CD4-positive, CD25-positive, alpha-beta regulatory T cell (primary cell): ENCODE measurements at regions not wholly inside any gene's neighbourhood (a gene's known extent, or its start where the extent isn't known, plus 50 kb on each side); places are given as distances from the start of the nearest gene placed in this dataset.
"Not testable (repeated sequence)": the region's sequence is repeated elsewhere in the genome, so short reads cannot be mapped to it uniquely, and the experiment has no call there.

ENCODE experiments used
- ATAC-seq, 2 donors: fragments of 150-1000 bp; cut with Tn5 transposase; one replicate each; pipeline ENCODE4 v1.10.0; 2021; ENCODE audit warnings: low read depth in 2 of 2, moderate number of reproducible peaks in 2 of 2, moderate library complexity in 1 of 2
- DNase-seq, 3 donors: peaks; one replicate each; pipeline versions ENCODE4 v3.0.0 to v3.0.0-alpha.2; 2012 to 2022; ENCODE audit warnings: mixed read lengths in 1 of 3
- H3K27ac ChIP-seq: one replicate; pipeline ENCODE4 v1.7.0; 2013; ENCODE audit warnings: mild to moderate bottlenecking, low read length; ENCODE audit not compliant: insufficient read depth, poor library complexity, severe bottlenecking
- H3K27me3 ChIP-seq: one replicate; pipeline ENCODE4 v1.7.0; 2013; ENCODE audit warnings: low read length; ENCODE audit not compliant: control insufficient read depth, insufficient read depth
- H3K36me3 ChIP-seq: one replicate; pipeline ENCODE4 v1.7.0; 2013; ENCODE audit warnings: mild to moderate bottlenecking, low read length, moderate library complexity; ENCODE audit not compliant: control insufficient read depth, insufficient read depth
- H3K4me1 ChIP-seq: 2 replicates; pipeline ENCODE4 v1.7.0; 2013; ENCODE audit warnings: mild to moderate bottlenecking, low read length; ENCODE audit not compliant: insufficient read depth, control insufficient read depth, poor library complexity, severe bottlenecking
- H3K4me3 ChIP-seq: one replicate; pipeline ENCODE4 v1.7.0; 2013; ENCODE audit warnings: low read depth, mild to moderate bottlenecking, low read length, moderate library complexity
- H3K9me3 ChIP-seq, 2 experiments: 1 replicate in 1 of 2; 2 replicates in 1 of 2; pipeline ENCODE4 v1.7.0; 2013; ENCODE audit warnings: low read length in 2 of 2, mild to moderate bottlenecking in 1 of 2, moderate library complexity in 1 of 2; ENCODE audit not compliant: control insufficient read depth in 2 of 2
- H3K27ac Mint-ChIP-seq, 3 donors: one replicate each; pipeline ENCODE4 v1.8.0; 2020 to 2022; ENCODE audit warnings: mild to moderate bottlenecking in 3 of 3, mixed read lengths in 3 of 3, moderate library complexity in 2 of 3
- H3K27me3 Mint-ChIP-seq: one replicate; pipeline ENCODE4 v1.8.0; 2022; ENCODE audit warnings: mild to moderate bottlenecking, mixed read lengths
- H3K36me3 Mint-ChIP-seq: one replicate; pipeline ENCODE4 v1.8.0; 2020; ENCODE audit warnings: mixed read lengths
- H3K4me1 Mint-ChIP-seq, 4 donors: one replicate each; pipeline ENCODE4 v1.8.0; 2020 to 2022; ENCODE audit warnings: mixed read lengths in 4 of 4, mild to moderate bottlenecking in 1 of 4
- H3K4me3 Mint-ChIP-seq, 4 donors: one replicate each; pipeline ENCODE4 v1.8.0; 2020 to 2022; ENCODE audit warnings: mild to moderate bottlenecking in 4 of 4, mixed read lengths in 4 of 4, moderate library complexity in 3 of 4
- H3K9me3 Mint-ChIP-seq, 7 donors: one replicate each; pipeline ENCODE4 v1.8.0; 2020 to 2022; ENCODE audit warnings: mixed read lengths in 7 of 7, mild to moderate bottlenecking in 3 of 7, moderate library complexity in 2 of 7

DNA sequence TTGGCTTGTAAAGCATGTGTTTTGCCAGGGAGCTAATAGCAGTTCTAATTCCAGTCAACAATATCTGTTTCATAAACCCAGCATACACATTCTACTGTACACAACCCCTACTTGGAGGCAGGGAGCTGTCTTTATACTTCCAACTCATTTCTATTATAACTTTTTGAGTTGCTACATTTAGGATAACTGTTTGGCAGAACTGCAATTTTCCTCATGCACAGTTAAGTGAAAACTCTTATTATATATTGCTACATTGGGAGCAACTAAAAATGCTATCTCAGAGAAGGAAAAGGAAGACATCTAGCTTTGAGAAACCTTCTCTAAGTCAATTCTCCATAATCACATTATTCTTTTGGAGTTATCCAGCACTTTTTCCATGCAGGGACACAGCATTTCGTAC is 480.2 kb downstream of the RPS29 start:
- no peaks in the 10 kb centered on the region for H3K36me3 Mint-ChIP-seq
- no peaks in the 10 kb centered on the region for H3K4me1 Mint-ChIP-seq
- DNase-seq (no peak), ATAC-seq (no peak)
- Histone ChIP-seq H3K27ac (no peak overlapping the region), H3K27me3 (no peaks in the 10 kb centered on the region), H3K9me3 (no peaks in the 10 kb centered on the region), H3K4me1 (no peaks in the 10 kb centered on the region), H3K4me3 (no peak overlapping the region), H3K36me3 (no peaks in the 10 kb centered on the region)
- no peak overlapping the region for H3K4me3 Mint-ChIP-seq
- H3K27ac Mint-ChIP-seq = no peak overlapping the region
- H3K27me3 Mint-ChIP-seq = no peaks in the 10 kb centered on the region
- peaks cover 0 to 5% (median 0%) of the 10 kb centered on the region in 7 donors for H3K9me3 Mint-ChIP-seq

DNA sequence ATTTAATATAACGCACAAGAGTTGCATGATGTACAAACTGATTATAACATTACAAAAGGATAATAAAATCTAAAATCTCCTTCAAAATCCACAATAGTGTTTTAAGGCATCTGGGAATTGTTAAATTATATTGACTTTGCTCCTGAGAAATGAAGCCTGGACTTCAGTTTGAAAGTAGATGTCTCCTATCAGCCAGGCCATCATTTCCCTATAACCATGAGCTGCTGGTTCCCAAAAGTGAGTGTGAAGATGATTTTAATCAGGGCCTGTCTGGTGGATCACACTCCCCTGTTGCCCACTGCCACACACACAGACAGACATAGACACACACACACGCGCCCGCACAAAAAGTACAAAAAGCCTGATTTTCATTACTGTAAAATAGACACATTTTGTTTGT is 480.7 kb downstream of the RPS29 start:
- Mint-ChIP-seq H3K4me1 (no peaks in the 10 kb centered on the region), H3K27me3 (no peaks in the 10 kb centered on the region), H3K36me3 (no peaks in the 10 kb centered on the region), H3K9me3 (peaks cover 0 to 5% (median 0%) of the 10 kb centered on the region in 7 donors), H3K4me3 (no peak overlapping the region), H3K27ac (no peak overlapping the region)
- H3K9me3 ChIP-seq = no peaks in the 10 kb centered on the region
- no peak for DNase-seq
- H3K4me3 ChIP-seq = no peak overlapping the region
- no peaks in the 10 kb centered on the region for H3K36me3 ChIP-seq
- no peaks in the 10 kb centered on the region for H3K4me1 ChIP-seq
- no peak overlapping the region for H3K27ac ChIP-seq
- no peak for ATAC-seq
- H3K27me3 ChIP-seq = no peaks in the 10 kb centered on the region

DNA sequence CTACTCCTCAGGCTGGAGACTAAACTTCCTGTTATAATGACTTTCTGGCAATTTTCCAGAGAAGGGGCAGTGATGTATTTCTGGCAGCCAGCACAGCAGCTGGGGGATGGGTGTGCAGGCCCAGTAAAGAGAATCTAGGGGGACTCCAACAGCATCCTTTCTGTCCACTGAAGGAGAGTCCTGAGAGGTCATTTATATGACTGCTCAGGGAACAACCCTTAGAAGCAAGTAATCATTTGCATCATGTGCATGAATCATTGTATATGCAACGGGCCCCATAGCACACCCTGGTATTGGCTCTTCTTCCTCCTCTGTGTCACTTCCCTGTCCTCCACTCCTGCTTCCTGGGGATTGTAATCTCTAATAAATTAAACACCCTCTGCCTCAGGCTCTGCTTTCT is 493.8 kb downstream of the RPS29 start:
- no peaks in the 10 kb centered on the region for H3K4me1 ChIP-seq
- no peak overlapping the region for H3K4me3 ChIP-seq
- Mint-ChIP-seq H3K27ac (no peak overlapping the region), H3K27me3 (no peaks in the 10 kb centered on the region), H3K9me3 (peaks cover 0 to 4% (median 2%) of the 10 kb centered on the region in 7 donors), H3K4me1 (no peaks in the 10 kb centered on the region), H3K4me3 (no peak overlapping the region), H3K36me3 (no peaks in the 10 kb centered on the region)
- H3K36me3 ChIP-seq = no peaks in the 10 kb centered on the region
- DNase-seq (no peak), ATAC-seq (no peak)
- H3K27me3 ChIP-seq = no peaks in the 10 kb centered on the region
- H3K27ac ChIP-seq = no peak overlapping the region
- no peaks in the 10 kb centered on the region for H3K9me3 ChIP-seq

DNA sequence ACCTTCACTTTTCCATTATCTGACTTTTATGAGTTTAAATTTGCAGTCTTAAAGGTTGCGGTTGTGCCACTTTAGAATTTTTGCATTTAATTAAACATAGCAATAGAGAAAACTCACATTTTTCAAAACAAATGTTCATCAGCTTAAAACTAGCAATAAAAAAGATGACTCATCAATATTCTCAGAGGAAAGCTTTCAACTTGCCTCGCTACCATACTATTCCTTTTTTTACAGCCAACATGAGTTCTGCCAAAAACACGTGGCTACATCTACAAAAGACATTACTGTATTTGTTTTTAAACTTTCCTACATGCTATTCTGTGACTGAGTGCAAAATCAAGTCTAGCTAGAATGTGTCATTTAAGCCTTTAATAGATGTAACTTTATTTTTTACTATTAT is 497.1 kb downstream of the RPS29 start:
- Histone ChIP-seq H3K9me3 (no peaks in the 10 kb centered on the region), H3K36me3 (no peaks in the 10 kb centered on the region), H3K27me3 (no peaks in the 10 kb centered on the region), H3K4me1 (no peaks in the 10 kb centered on the region), H3K4me3 (no peak overlapping the region), H3K27ac (no peak overlapping the region)
- no peaks in the 10 kb centered on the region for H3K36me3 Mint-ChIP-seq
- no peak overlapping the region for H3K27ac Mint-ChIP-seq
- H3K4me3 Mint-ChIP-seq = no peak overlapping the region
- H3K9me3 Mint-ChIP-seq = peaks cover 0 to 7% (median 1%) of the 10 kb centered on the region in 7 donors
- no peaks in the 10 kb centered on the region for H3K4me1 Mint-ChIP-seq
- ATAC-seq (no peak), DNase-seq (no peak)
- no peaks in the 10 kb centered on the region for H3K27me3 Mint-ChIP-seq

DNA sequence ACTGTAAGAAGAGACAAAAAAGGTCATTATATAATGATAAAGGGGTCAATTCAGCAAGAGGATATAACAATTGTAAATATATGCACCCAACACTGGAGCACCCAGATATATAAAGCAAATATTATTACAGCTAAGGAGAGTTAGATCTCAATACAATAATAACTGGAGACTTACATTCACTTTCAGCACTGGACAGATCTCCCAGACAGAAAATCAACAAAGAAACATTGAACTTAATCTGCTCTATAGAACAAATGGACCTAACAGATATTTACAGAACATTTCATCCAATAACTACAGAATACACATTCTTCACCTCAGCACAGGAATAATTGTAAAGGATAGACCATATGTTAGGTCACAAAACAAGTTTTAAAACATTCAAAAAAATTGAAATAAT is 512.9 kb downstream of the RPS29 start:
- H3K36me3 ChIP-seq, DNase-seq, H3K4me1 ChIP-seq, H3K27ac ChIP-seq, H3K4me3 ChIP-seq, ATAC-seq, H3K27ac Mint-ChIP-seq, H3K27me3 Mint-ChIP-seq, H3K27me3 ChIP-seq, H3K9me3 ChIP-seq, H3K4me1 Mint-ChIP-seq, H3K4me3 Mint-ChIP-seq, H3K36me3 Mint-ChIP-seq: not testable (repeated sequence)
- H3K9me3 Mint-ChIP-seq = peaks cover 0 to 16% (median 3%) of the 10 kb centered on the region in 7 donors

DNA sequence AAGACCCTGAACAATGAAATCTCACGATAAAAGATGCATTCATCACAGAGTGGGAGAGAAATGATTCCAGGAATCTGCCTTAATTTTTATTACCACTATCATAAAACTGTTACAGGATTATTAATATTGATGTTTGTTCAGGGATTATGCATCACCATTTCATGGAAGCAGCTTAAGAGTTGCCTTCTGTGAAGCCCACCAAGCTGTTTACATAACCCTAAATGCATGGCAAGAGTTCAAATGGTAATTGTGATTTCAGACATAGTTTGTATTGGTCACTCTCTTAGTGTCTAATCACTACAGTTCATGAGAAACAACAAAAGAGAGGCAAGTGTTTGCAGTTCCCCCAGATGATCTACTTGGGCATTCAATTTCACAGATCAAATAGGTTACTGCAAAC is 527.7 kb downstream of the RPS29 start:
- Mint-ChIP-seq H3K27ac (no peak overlapping the region), H3K4me1 (no peaks in the 10 kb centered on the region), H3K36me3 (no peaks in the 10 kb centered on the region), H3K4me3 (no peak overlapping the region), H3K9me3 (peaks cover 0 to 5% (median 2%) of the 10 kb centered on the region in 7 donors), H3K27me3 (no peaks in the 10 kb centered on the region)
- Histone ChIP-seq H3K36me3 (no peaks in the 10 kb centered on the region), H3K9me3 (no peaks in the 10 kb centered on the region), H3K4me3 (no peak overlapping the region), H3K4me1 (no peaks in the 10 kb centered on the region), H3K27me3 (no peaks in the 10 kb centered on the region), H3K27ac (no peak overlapping the region)
- ATAC-seq (no peak), DNase-seq (no peak)

DNA sequence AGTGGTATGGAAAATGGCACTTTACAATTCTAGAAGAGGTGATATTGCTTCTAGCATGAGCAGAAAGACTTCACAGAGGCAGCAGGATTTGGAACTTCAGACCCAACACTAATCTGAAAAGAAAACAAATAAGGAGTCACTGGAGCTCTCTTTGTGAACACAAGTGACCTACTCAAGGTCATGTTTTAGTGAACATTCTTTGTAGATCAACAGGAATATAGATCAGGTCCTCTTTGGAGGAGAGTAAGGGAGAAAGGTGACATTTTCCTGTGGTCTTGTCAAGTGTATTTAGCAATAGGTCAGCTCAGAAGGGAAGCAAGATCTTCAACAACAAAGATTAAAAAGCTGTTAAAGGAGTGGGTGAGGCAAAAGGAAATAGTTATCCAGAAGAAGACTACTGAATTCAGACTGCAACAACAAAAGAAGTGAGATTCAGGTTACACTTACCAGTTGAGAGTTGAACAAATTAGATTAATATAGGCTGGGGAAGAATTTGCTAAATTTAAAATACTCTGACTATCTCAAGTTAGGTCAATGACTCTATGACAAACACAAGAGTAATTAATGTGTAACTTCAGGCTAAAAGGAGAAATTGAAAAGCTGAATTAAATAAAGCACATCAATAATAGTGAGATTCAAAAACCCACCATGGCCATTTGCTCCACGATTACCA is 528.2 kb downstream of the RPS29 start:
- no peak overlapping the region for H3K4me3 ChIP-seq
- H3K27ac ChIP-seq = no peak overlapping the region
- H3K4me1 ChIP-seq = no peaks in the 10 kb centered on the region
- no peaks in the 10 kb centered on the region for H3K9me3 ChIP-seq
- no peak overlapping the region for H3K27ac Mint-ChIP-seq
- no peaks in the 10 kb centered on the region for H3K36me3 ChIP-seq
- H3K27me3 Mint-ChIP-seq = no peaks in the 10 kb centered on the region
- no peaks in the 10 kb centered on the region for H3K27me3 ChIP-seq
- no peaks in the 10 kb centered on the region for H3K4me1 Mint-ChIP-seq
- no peaks in the 10 kb centered on the region for H3K36me3 Mint-ChIP-seq
- peaks cover 0 to 4% (median 1%) of the 10 kb centered on the region in 7 donors for H3K9me3 Mint-ChIP-seq
- DNase-seq (no peak), ATAC-seq (no peak)
- H3K4me3 Mint-ChIP-seq = no peak overlapping the region

DNA sequence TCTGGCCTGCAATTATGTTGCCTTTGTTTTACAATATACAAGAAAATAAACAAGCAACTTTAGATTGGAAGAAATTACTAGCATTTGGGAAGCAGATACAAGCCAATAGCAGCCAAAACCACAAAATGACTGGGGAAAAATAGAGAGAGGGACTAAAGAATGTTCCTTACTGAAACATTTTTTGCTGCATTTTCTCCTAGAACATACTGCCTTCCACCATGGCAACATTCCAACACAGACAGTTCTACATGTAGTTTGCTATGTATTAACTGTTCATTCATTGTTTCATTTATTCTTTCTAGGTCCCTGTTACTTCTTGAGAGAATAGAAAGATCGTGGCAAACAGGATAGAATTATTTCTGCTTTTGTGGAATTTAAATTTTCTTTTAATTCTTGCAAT is 530.2 kb downstream of the RPS29 start:
- Histone ChIP-seq H3K9me3 (no peaks in the 10 kb centered on the region), H3K4me3 (no peak overlapping the region), H3K27ac (no peak overlapping the region), H3K36me3 (no peaks in the 10 kb centered on the region), H3K4me1 (no peaks in the 10 kb centered on the region), H3K27me3 (no peaks in the 10 kb centered on the region)
- Mint-ChIP-seq H3K27me3 (no peaks in the 10 kb centered on the region), H3K27ac (no peak overlapping the region), H3K4me3 (no peak overlapping the region), H3K9me3 (peaks cover 0 to 4% (median 0%) of the 10 kb centered on the region in 7 donors), H3K4me1 (no peaks in the 10 kb centered on the region), H3K36me3 (no peaks in the 10 kb centered on the region)
- no peak for DNase-seq
- no peak for ATAC-seq
